Activated T-cell treated with anti-CD3 and anti-CD28 coated beads for 4 hours (primary cell): ENCODE measurements at regions not wholly inside any gene's neighbourhood (a gene's known extent, or its start where the extent isn't known, plus 50 kb on each side); places are given as distances from the start of the nearest gene placed in this dataset.

Experiments used
- DNase-seq: peaks from one replicate; pipeline ENCODE4 v3.0.0-alpha.2; 2020

DNA sequence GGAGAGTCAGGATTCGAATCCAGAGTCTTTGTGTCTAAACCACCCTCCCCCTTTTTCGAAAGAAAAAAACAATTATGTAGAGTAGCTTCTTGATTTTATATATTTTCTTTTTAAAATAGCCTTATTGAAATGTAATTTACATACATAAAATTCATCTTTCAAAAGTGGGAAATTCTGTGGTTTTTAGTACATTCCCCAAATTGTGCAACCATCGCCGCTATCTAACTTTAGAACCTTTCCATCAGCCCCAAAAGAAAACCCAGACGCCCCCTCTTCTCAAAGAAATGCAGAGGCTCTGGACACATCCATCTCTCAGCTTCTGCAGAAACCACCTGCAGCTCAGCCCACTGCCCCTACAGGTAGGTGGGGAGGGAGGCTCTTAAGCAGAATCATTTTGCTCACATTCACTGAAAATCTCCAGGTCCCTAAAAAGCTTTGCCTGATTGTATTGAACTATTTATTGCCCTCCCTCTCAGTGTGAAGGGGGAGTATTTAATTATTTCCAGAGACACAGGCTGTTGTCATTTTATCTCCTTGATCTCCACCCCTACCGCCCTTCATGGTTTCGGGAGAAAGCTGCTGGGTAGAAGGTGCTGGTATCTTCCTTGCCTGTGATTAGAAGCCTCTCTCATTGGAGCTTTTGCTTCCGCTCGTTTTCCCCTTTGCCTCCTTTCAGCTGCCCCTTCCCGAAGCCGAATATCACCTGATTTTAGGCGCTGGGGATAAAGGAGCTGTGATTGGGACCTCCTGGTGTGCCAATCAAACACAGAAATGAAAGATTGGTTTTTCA lies 68.7 kb upstream of the KCNG1 start:
- DNase-seq, result no peak

DNA sequence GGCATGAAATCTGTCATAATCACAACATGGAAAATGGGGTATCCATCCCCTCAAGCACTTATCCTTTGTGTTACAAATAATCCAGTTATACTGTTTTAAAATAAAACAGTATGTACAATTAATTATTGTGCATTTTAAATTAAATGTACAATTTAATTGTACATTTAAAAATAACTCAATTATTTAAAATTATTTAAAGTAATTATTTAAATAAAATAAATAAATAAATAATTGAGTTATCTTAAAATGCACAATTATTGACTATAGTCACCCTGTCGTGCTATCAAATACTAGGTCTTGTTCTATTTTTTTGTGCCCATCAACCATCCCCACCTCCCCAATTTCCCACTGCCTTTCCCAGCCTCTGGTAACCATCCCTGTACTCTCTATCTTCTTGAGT lies 66.9 kb upstream of the KCNG1 start:
- DNase-seq, result no peak

DNA sequence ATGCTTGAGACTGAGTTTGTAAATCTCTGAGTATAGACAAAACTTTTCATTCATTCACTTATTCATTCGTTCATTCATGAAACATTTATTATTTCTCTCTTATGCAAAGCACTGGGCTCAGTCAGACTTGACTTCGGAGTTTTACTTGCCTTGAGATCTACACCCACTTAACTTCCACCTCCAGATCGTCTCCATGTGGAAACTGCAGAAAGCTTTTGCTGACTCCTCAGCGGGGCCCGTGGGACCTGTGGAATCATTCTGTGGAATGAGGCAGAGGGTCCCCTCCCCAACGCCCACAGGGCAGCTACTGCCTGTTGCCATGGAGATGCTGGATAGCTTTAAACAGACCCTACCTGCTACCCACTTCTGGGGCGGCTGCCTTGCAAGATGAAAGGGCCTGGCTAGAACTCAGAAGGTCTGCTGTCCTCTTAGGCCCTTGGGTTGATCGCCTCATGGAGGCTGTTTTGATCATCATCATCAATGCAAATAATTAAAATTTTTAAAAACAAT lies 66.4 kb upstream of the KCNG1 start:
- no peak for DNase-seq

DNA sequence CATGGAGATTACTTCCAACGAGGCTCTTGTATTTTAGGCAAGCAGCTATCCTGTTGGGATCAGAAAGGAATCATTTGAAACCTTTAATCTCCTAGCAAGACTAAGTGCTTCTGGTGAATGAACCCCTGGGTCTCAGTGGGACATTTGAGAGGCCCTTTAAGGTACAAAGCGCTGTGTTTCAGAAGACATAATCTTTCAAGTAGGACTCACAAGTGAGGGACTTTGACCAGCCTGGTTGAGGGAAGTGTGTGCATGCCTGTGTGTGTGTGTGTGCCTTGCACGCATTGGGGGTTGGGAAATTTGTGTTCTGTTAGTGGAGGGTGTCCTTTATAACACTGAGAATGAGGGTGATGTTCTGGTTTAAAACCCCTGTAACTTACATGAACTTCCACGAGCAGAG lies 64.4 kb upstream of the KCNG1 start:
- DNase-seq, result no peak

DNA sequence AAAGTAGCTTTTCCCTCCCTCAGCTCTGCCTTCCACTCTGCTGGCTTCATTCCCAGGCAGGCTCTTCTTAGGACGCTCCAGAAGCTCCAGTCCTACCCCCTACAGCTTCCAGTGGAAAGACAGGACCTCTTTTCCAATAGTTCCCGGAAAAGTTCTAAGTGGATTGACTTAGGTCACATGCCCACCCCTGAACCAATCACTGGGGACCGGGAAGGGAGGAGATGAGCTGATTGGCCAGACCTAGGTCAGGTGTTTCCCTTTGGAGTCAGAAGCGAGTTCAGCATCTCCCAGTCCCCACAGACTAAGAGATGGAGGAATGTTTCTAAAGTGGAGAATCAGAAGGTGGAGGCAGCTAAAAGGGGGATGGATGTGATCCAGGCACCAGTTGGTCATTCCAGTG lies 62.9 kb upstream of the KCNG1 start:
- DNase-seq, result no peak

DNA sequence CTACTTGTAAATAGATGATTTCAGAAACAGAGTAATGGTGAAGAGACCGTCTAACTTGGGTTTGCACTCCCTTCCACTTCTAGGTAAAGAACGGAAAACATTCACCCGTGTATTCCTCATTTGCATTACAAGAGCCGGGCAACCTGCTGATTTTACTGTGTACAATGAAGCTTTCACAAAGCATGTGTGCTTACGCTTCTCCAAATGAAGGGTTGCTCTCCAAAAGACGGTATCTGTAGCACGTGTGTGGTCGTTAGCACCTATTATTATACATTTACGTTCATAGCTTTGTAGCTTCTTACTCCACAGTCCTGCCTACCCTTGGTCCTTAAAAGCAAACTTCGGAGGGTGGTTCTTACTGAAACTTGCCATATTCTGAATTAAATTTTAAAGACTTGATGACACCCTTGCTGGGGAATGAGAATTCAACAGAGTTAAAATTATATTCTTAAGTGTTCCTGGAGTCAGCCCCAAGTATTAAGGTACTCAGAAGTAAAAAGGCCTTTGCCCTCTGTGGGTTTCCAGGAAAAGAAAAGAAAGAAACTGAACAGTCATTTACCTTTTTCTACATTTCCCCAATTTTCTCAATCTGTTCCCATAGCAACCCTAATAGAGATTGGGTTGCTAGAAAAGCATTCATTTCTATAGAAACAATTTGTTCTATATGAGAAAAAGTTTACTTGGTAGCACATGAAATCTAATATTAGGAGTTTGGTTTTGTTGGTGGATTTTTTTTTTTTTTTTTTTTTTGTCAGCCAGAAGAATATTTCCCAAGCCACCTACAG lies 61.9 kb upstream of the KCNG1 start:
- DNase-seq, result no peak

DNA sequence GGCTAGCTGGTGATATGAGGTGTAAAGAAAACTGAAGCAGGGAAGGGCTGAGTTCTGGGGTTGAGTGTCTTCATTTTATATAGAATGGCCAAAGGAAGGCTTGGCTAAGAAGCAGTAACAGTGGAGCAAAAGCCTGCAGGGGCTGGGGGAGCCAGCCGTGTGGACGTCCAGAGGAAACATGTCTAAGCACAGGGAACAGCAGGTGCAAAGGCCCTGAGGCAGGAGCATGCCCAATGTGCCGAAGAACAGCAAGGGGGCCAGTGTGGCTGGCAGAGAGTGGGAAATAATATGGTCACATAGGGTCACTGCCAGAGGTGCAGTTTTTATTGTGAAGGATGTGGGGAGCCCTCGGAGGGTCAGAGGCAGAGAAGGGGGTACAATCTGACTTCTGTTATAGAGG lies 60.5 kb upstream of the KCNG1 start:
- no peak for DNase-seq

DNA sequence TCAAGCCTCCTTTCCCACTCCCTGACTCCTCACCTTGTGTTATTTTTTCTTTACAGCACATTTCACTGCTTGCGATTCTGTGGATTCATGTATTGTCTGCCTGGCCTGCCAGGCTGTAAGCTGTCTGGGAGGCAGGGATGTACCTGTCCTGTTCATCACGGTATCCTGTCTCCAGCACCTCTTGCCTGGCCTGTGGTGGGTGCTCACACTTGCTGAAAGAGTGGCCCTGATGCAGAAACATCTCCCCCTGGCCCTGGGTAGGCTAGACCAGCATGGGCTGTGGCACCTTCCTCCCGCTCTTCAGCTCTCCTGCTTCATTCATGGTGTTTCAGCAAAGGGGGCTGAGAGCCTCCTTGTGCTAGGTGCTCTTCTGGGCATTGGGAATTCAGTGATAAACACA lies 60.1 kb upstream of the KCNG1 start:
- no peak for DNase-seq

DNA sequence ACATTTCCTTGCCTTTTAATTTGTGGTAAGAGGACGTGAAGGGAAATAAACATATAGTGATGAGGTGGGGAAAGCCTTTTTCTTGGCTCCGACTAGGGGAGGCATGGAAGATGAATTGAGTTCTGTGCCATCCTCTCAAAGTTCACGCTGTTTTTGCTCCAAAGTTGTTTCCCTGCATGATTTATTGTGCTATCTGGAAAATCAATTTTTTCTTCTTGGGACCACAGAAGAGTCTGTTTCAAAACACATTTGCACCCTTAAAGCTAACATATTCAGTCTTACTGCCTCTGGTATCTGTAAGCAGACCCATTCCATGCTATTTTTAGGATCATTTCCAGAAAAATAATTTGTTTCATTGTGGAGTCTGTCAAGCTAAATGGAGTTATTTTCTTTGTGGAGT lies 57.6 kb upstream of the KCNG1 start:
- DNase-seq, result no peak

DNA sequence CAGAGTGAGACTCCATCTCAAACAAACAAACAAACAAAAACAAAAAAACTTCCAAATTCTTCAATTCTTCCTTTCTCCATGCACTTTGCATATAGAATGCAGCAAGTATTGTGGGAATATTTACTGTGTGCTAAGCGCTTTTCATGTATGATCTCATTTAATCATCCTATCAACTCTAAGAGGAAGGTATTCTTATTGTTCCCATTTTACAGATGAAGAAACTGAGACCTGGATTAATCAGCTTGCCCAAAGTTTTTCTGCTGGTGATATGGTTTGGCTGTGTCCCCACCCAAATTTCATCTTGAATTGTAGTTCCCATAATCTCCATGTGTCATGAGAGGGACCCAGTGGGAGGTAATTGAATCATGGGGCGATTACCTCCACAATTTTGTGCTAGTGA lies 56.6 kb upstream of the KCNG1 start:
- no peak for DNase-seq

DNA sequence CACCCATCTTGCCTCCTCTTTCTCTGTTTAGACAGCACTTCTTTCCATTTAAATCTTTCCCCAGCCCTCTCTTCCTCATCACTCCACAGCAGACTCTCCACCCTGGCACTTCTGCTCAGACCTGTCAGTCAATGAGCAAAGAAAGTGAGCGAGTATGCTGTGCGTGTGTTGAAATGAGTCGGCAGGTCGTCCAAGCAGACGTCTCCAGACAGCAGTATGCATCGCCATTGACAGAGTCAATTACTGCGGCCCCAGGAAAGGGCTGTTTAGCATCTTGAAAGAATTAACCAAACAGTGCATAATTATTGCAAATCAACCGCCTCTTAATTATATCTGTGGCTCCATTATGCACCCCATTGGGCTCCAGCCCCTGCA lies 54.8 kb upstream of the KCNG1 start:
- DNase-seq, result no peak

DNA sequence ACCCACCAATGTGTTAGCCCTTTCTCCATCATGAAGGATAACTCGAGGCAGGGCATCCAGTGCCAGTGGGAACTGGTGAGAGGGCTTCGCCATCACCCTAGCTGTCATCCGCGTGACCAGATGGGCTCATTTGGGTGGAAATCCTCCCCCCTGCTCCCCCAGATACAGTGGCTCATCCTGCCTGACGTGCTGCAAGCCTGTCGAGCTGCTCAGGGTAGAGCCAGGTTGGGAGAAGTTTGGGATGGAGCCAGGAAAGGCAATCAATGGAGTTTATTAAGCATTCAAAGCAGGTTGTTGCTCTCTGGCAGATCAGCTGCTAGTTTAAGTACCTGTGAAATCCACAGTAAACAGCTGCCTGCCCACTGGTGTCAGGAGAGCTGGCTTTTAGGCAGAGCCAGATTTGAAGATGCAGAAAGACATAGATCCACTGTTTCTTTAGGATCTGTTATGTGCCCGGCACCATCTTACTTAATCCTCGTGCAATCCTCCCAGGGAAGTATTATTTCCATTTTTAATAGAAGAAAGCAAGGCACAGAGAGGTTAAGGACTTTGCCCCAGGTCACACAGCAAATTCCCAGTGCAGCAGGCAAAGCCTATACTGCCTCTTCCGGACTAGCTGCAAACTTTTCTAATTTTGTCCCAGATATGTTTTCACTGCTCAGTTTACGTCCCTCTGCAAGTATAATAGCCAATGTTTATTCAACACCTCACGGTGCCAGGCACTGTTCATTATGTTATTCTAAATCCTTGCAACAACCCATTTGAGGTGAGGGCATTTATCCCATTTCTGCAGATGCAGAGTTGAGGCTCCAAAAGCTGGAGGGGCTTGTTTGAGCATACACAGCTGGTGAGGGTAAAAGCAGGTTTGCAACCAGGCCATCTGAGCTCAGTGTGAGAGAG lies 54.1 kb upstream of the KCNG1 start:
- DNase-seq, result no peak

DNA sequence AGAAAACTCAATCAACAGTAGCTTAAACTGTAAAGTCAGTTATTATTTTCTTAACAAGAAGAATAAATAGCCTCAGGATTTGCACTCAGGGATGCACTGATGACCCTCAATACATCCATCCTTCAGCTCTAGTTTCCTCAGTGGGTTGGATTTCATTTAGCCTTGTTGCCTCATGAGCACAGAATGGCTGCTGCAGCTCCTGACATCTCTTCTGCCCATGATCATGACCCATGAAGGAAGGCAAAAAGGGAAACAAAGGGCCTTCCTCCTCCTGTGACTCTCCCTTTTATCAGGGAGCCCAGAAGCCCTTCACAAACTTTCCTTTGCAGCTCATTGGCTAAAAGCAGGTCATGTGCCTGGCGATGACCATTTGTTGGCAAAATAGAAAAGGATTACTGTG lies 51.2 kb upstream of the KCNG1 start:
- DNase-seq, result no peak
